Hematopoietic multipotent progenitor cell (in vitro differentiated cells): ENCODE measurements at regions not wholly inside any gene's neighbourhood (a gene's known extent, or its start where the extent isn't known, plus 50 kb on each side); places are given as distances from the start of the nearest gene placed in this dataset.
"Not testable (repeated sequence)": the region's sequence is repeated elsewhere in the genome, so short reads cannot be mapped to it uniquely, and the experiment has no call there.

Experiments used
- DNase-seq, 3 donors: peaks; one replicate each; pipeline ENCODE4 v3.0.0-alpha.2; 2011 to 2015; ENCODE audit warnings: low read depth in 2 of 3, low spot score in 2 of 3

DNA sequence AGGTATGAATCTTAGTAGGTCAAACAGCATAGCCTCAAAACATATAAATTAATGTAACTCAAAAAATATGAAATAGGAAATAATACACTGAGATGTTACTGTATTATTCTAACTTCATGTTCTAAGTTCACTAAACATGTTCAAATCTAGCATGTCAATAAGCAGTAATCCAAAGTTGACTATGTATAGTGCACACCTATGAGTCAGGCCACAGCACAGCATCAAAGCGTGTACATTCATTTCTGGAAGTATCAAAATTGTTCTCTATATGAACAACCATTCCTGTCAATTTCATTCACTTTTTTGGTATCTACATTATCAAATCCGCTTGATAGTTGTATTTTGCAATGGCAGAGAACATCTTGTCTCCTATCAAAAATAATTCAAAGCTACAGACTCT, 418.9 kb upstream of the POM121L12 start:
- DNase-seq = no peak

DNA sequence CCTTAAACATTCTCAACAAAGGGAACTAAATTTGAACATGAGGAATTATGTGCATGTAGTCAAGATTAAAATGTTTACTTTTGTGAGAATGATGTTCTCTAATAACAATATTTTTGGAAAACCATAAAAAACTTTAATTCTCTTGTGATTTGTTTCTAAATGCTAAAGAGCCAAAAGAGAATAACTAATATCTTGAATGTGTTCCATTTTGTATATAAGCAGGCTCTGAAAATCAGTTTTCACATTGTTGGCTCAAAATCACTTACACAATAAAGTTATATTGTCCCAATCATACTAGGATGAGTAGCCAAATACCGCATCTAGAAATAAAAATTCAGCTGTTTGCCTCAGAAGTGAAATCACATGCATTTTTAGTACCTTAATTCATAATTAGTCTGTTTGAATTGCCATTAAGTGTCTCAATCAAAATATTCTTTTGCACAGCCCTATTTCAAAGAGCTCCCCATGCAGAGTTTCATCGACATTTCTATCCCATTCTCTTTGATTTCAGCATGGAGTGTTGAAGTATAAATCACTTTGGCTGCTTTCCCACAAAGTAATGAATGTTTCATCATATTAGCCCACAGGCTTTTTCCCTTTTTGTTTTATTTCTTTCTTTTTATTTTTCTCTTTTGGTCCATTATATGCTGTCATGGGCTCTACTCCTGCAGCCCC, 420.3 kb upstream of the POM121L12 start:
- no peak for DNase-seq

- no peak for DNase-seq
Measured at GRCh38 chr7:52609511-52609910, 425.9 kb upstream of the POM121L12 start.

- DNase-seq = peak in 1 of 3 donors; percentile 13
Measured at GRCh38 chr7:52592698-52593097, 442.7 kb upstream of the POM121L12 start.

DNA sequence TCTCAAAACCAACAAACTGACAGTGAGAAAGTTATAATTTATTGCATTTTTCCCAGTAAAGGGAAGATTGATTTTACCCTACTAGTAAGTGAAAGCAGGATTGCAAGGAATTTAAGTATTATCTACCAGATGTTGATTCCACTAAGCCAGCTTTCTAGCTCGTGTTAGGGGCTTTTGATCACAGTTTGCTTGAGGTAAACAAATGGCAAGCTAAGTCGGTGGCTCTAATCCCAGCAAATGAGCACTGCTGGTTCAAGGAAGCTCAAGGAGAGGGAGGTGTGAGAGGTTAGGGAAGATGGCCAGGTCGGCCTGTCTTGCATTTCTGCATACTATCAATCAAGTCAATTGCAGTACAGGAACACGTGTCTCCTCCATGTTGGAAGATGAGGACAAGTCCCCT, 448.7 kb upstream of the POM121L12 start:
- no peak for DNase-seq

GRCh38 chr7:52584041-52584440, 451.4 kb upstream of the POM121L12 start:
- DNase-seq = no peak

DNA sequence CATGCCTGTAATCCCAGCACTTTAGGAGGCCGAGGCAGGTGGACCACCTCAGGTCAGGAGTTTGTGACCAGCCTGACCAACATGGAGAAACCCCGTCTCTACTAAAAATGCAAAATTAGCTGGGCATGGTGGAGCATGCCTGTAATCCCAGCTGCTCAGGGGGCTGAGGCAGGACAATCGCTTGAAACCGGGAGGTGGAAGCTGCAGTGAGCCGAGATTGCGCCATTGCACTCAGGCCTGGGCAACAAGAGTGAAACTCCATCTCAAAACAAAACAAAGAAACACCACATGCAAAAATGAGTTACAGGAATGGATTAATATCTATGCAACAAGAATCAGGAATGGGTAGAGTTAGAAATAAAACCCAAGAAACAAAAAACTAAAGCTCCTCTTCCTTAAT, 462.3 kb upstream of the POM121L12 start:
- DNase-seq = not testable (repeated sequence)

DNA sequence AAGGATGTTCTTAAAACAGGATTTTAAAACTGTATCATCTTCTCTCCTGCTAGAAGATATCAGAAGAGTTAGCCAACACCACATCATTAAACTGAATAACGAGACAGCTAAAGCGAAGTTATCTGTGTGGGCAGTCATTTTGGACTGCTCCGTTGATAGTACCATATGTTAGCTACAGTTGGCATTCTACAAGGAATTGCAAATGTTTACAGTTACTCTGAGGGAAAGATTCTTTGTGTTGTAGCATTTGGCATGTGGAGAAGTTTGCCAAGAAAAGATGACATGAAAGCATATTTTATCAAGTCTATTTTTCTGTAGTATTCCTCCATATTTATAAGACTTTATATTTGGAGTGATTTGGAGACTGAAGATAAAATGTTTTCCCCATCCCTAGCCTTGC, 464.4 kb upstream of the POM121L12 start:
- DNase-seq = no peak

GRCh38 chr7:52569151-52569550, 466.3 kb upstream of the POM121L12 start:
- DNase-seq = no peak

DNA sequence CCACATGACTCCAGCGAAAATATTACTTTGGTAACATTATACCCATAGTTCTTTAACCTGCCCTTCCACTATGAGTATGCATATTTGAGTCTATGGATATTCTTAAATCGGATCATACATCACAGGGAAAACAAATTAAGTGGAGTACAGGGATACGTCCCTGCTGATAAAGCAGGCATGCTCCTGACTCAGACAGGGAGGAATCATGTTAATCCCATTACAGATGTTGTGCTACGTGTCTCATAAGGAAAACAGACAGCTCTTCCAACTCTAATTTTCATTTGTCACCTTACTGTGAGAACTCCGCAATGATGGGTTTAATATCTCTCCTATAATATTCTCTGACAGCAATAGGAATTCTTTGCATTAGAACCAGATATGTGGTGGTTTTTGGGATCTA, 469.5 kb upstream of the POM121L12 start:
- no peak for DNase-seq

- DNase-seq = no peak
Measured at GRCh38 chr7:52555805-52556204, 479.6 kb upstream of the POM121L12 start.

DNA sequence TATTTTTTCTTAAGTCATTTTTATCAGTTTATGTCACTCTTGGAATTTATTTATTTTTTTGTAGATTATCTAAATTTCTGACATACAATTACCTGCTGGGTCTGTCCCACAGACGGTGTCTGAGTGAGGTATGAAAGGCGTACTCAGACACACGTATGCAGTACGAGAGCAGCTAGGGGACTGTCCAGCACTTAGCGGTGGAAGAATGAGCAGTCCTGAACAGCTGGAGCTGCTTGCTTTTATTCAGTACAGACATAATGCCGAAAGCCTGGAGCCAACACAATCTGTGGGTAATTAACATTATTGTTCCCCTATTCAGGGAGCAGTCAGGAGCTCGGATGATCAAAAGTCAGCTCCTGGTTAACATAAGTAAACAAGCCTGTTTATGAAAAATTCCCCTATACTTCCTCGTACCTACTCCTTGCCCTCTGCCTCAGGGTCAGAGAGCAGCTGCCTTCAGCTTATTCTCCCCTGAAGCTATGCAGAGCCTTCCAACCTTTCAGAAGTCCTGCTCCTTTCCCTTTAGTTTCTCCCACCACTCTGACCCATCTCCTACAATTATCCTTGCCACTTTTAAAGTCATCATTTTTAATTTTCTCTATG, 488.0 kb upstream of the POM121L12 start:
- no peak for DNase-seq

DNA sequence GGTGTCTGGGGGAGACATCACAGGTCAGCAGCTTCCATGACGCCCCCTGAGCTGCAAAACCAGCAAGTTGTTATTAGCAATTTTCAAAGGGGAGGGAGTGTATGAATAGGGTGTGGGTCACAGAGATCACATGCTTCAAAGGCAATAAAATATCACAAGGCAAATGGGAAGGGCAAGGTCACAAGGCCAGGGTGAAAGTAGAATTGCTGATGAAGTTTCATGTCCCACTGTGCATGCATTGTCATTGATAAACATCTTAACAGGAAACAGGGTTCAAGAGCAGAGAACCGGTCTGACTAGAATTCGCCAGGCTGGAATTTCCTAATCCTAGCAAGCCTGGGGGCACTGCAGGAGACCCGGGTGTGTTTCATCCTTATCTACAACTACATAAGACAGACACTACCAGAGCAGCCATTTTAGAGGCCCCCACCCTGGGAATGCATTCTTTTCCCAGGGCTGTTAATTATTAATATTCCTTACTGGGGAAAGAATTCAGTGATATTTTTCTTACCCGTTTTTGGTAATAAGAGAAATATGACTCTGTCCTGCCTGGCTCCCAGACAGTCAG, 494.2 kb upstream of the POM121L12 start:
- not testable (repeated sequence) for DNase-seq

- DNase-seq = no peak
Measured at GRCh38 chr7:52540041-52540440, 495.4 kb upstream of the POM121L12 start.

DNA sequence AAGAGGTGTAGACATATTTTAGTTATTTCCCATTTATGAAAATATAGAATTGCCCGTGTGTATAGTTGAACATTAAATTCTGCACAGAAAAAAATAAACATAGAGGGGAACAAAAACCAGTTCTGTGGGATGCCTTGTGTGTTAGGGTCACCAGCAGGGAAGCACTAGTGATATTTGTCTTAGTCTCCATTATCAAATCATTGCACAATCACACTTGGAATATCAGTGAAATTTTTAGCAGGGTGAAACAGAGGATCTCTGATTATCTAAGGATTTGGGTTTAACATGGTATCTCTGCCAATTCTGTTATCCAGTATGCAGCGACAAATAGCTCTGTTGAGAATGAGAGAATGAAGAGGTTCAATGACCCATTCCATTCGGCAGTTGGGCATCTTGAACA, 496.0 kb upstream of the POM121L12 start:
- DNase-seq = no peak

- DNase-seq = no peak
Measured at GRCh38 chr7:52537051-52537450, 498.4 kb upstream of the POM121L12 start.

DNA sequence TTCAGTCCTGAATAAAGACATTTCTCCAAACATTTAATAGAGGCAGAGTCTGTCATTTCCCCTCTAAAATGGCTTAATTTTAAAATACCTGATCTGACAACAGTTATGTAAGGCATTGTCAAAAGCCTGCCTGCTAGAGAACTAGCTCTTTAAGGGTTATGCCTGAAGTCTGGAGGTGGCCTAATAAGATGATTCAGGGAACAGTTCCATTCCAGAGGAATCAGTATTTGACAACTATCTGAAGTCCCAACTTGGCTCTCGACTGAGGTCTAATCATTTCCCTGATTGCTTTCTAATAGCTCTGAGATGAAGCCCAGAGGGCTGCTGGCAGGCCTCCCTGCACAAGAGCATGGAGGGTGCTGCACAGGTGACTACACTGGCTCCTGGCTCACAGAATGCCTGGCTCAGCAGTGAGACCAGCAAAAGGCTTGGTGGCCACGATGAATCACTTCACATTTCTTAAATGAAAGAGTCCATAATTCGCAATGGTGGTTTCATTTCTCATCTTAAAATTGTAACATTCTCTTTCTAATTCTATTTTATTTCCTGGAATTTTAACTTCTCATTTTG, 509.6 kb upstream of the POM121L12 start:
- DNase-seq = no peak

- no peak for DNase-seq
Measured at GRCh38 chr7:52518869-52519268, 516.6 kb upstream of the POM121L12 start.

GRCh38 chr7:52512656-52513055, 522.8 kb upstream of the POM121L12 start:
- no peak for DNase-seq

DNA sequence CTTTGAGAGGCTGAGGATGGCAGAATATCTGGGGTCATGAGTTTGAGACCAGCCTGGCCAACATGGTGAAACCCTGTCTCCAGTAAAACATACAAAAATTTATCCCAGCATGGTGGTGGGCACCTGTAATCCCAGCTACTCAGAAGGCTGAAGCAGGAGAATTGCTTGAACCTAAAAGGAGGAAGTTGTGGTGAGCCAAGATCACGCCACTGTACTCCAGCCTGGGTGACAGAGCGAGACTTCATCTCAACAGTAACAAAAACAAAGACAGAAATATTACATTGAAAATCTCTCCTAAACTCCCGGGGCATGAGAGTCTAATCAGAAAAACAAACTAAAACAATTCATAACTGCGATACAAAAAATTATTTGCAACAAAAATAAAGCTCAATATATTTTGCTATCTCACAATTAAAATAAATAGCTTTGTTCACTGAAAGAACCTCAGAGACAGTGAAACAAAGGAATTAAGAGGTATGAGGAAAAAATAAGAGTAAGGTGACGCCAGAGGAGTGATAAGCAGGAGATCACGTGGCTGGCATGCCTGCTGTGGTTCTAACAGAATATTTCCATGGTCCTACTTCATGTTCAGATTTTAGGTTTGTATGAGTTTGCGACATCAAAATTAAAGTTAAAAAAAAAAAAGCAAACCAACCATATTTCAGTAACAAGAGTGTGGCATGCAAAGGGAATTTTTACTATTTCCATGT, 527.7 kb upstream of the POM121L12 start:
- DNase-seq = peak in 2 of 3 donors; percentile 19 to 79

- DNase-seq = no peak
Measured at GRCh38 chr7:52506325-52506724, 529.1 kb upstream of the POM121L12 start.
